GM19035 (cell line): ENCODE measurements at regions not wholly inside any gene's neighbourhood (a gene's known extent, or its start where the extent isn't known, plus 50 kb on each side); places are given as distances from the start of the nearest gene placed in this dataset.

Source experiments
- ATAC-seq: cut with Tn5 transposase; IDR thresholded peaks from one replicate; pipeline ENCODE4 v1.9.1; 2021; ENCODE audit not compliant: unreplicated experiment

GRCh38 chr15:39287322-39288195, 293.3 kb upstream of the THBS1 start:
- no peak for ATAC-seq

GRCh38 chr15:39290711-39291435, 290.0 kb upstream of the THBS1 start:
- ATAC-seq, result no peak

GRCh38 chr15:39291690-39292089, 289.2 kb upstream of the THBS1 start:
- no peak for ATAC-seq

GRCh38 chr15:39296955-39297354, 283.9 kb upstream of the THBS1 start:
- no peak for ATAC-seq

GRCh38 chr15:39298271-39298962, 282.5 kb upstream of the THBS1 start:
- ATAC-seq, result no peak

DNA sequence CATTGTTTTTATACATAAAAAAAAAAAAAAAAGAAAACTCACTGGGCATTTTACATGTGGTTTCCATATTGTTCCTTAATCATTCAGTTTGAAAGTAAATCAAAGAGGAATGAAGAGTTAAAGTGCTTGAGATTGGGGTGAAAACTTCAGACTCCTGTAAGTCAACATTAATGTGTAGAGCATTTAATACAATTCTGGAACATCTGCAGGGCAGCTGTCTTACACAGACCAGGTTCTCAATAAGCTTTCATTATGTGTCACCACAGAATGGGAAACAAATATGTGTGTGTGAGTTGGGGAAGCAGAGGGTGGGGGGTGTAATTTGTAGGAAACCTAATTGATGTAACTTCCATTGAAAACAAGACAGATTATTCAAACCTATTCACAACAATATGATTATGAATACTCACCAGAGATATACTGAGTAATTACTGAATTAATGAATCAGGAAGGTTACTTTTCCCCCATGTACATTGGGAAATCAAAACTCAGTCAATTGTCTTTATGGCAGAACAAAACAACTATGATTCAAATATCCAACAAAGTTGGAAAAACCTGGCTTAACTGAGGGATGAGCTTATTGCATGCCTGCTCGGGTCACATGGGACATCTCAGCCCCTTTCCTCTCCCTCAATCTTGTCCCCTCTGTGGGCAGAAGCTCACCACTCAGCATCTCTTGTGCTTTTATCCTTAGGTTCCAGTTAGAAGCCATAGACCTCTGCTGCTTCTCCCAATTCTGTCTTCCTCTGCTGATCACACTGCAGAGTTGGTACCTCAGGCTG, 281.2 kb upstream of the THBS1 start:
- no peak for ATAC-seq

DNA sequence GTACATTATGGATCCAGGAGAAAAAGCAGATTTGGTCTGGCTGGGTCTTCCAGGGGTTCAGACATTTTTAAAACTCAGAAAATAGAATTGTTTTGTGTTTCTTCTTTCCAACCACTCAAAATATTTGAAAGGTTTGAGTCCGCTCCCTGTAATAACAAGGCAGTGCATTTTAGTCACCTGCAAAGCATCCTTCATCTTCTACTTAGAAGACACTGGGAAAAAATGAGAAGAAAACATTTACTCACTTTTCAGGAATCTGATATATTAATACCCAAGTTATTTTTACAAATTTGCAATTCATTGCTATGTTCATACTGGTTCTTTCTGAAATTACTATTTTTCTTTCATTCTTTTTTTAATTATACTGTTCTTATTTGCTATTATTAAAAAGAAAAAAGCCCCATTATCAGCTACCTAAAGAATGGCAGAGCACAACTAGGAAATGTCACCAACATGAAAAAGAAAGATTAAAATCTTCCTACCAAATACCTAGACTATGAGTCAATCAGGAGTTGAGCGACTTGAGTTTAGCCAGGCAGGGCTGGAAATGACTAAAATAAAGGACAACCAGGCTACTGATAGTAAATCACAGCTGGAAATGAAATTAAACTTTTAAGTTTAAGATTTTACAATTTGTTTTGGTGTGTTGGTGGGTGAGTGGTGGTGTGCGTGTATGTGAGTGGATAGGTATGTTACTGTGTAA, 280.3 kb upstream of the THBS1 start:
- no peak for ATAC-seq

DNA sequence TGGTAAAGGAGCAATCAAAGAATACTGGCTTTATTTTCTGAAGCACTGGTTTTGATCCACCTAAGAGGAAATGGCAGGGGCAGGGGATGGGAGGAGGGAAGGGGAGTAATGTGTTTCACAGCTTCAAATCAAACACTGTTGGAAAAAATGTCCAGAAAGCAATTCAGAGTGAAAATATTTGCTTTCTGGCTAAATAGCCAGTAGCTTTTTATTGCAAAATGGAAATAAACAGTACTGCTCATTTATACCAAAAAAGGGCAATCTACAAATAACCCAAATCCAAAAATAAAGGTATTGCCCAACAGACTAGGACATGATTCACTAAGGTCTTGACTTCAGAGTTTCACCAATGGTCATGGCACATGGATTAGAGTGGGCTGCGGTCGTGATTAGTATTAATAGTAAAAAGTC, 279.3 kb upstream of the THBS1 start:
- no peak for ATAC-seq

DNA sequence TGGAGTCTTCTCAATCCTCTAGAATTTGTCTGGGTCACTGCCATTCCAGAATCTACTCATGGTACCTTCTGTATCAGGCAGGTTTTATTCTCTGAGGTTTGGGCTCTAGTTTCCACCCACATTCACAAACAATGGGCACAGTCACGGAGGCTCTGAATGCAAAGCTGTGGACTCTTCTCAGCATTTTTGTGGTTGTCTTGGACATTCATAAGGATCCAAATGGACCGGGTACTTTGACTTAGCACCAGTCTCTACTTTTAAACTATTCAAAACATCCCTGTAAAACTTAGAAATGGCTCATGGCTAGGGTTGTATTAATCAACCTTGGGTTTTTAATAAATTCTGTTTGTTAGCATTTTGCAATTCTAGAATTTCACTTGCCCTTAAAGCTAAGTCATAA, 277.9 kb upstream of the THBS1 start:
- ATAC-seq, result no peak

- no peak for ATAC-seq
Measured at GRCh38 chr15:39304201-39304841, 276.6 kb upstream of the THBS1 start.

DNA sequence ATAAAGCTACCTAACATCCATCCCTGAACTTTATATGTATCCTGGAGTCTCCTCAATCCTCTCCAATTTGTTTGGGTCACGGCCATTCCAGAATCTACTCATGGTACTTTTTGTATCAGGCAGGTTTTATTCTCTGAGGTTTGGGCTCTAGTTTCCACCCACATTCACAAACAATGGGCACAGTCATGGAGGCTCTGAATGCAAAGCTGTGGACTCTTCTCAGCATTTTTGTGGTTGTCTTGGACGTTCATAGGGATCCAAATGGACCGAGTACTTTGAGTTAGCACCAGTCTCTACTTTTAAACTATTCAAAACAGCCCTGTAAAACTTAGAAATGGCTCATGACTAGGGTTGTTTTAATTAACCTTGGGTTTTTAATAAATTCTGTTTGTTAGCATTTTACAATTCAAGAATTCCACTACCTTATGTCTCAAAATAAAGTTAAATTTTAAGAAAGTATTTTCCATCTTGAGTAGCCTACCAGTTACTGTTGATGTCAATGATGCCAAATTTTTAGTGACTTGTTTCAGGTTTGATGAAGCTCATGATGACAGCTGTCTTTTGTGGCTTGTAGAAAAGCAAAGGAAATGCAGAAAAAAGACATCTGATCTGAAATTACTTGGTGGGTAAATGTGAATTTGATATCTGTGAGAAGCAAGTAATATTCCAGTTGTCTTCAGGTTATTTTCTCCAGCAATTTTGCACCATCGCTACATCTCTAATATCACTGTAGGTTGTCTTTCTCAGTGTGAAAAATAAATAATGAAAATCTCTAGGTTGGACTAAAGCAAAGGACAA, 275.7 kb upstream of the THBS1 start:
- no peak for ATAC-seq

GRCh38 chr15:39310633-39311032, 270.2 kb upstream of the THBS1 start:
- ATAC-seq, result no peak

DNA sequence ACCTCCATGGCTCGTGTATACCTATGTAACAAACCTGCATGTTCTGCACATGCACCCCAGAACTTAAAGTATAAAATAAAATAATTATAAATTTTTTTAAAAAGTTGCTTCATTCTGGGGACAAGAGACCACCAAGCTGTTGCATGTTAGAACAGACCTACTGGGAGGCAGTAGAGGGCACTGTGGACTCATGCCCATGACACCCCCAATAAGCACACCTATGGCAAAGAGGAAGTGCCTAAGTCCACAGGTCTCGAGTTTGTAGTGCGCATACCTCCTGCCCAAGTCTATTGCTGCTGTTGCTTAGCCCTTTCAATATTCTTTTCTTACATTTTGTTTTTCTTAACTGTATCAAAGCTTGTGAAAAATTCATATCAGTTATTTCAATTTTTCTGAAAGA, 267.9 kb upstream of the THBS1 start:
- peak; percentile 80 for ATAC-seq

- no peak for ATAC-seq
Measured at GRCh38 chr15:39313467-39313866, 267.4 kb upstream of the THBS1 start.

GRCh38 chr15:39313881-39314280, 267.0 kb upstream of the THBS1 start:
- no peak for ATAC-seq

DNA sequence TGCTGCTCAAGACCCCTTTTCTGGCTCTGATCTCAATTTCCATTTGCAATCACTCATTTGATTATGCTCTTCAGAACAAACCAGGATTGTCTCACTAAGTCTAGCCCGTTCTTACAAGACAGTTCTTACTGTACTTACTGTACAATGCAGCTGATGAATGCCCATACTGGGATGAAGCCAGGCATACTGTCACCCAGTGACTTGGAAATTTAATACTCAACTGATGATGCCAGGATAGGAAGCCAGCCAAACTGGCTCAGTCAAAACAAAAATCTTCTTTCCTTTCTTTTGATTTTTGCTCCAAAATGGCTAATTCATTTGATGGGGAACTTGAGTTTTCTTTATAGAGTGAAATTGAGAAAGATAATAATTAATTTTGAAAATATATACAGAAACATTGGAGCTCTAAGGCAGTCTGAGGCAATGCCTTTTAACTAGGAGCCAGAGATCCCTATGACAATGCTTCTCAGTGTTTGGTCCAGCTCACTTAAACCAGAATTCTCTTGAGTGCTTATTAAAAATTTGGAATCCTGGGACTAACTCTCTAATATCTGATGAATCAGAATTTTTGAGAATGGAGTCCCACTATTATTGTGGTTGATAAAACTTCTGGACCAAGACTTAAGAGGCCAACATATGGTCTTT, 265.6 kb upstream of the THBS1 start:
- ATAC-seq, result no peak

DNA sequence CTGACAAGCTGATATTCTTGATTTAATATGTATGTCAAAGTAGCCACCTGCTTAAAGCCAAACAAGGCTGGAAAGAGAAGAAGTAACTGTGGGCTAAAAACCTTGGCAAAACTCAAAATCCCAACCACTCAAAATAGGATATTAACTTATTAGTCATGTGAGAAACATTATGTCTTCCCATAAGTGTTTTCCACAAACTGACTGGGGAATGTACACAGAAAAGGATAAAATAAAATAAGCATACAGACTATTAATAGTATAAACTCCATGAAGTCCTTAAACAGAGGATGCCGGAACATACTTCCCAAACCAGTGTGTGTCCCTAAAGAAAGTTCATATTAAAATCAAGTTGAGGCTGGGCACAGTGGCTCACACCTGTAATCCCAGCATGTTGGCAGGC, 263.7 kb upstream of the THBS1 start:
- ATAC-seq, result no peak

DNA sequence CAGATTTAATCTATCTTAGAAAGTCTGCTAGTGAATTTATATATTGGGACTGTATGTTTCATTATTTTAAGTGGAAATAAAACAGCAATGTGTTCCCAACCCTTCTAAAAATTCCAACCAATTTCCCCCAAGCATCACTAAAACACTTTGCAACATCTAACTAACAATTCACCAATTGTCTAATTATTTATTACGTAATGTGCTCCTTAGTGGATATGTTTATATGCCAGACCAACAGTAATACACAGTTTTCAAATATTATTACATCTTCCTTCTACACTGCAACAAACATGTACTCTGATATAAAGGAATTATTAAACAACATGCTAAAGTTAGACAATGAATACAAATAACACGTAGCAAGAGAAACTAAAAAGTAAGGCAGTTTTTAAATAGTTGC, 262.6 kb upstream of the THBS1 start:
- ATAC-seq, result no peak

GRCh38 chr15:39320355-39320754, 260.5 kb upstream of the THBS1 start:
- no peak for ATAC-seq
